ENCODE measurements at regions not wholly inside any gene's neighbourhood (a gene's known extent, or its start where the extent isn't known, plus 50 kb on each side); places are given as distances from the start of the nearest gene placed in this dataset.

DNA sequence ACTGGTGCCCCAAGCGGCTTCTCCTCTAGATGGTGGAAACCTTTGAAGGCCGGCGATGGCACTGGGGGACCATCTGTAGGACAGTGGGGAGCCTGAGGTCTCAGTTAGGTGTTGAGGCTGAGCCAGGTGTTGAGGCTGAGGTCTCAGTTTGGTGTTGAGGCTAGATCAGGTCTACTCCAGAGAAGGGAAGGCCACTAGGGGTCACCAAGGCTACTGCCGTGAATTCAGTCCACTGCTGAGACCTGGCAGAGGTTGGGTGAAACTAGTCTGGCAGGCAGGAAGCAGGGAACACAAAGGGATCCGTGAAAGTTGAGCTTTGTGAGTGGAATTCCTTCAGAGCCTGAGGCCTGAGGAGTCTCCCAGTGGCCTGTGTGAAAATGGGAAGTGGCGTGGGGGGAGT is 123.8 kb upstream of the FGF3 start:
- ChIA-PET POLR2A (ENCODE audit: partially characterized antibody) (no interaction called here), CTCF (ENCODE audit: partially characterized antibody) (interaction anchor here (0.6 to 4.5 kb wide), 17 partner anchors 7 to 261 kb away, joined by 3 to 25 read pairs (median 3); no protein-coding TSS in a partner anchor)
- 0 out of 2 replicates have a peak overlapping the region, but pooled peaks have one; percentile 39 for H2BK12ac ChIP-seq (ENCODE audit: low read depth, low read length)
- H2BK120ac ChIP-seq (replicated peaks; ENCODE audit: low read depth, low read length): no peak overlapping the region
- no peak overlapping the region for H3K14ac ChIP-seq (ENCODE audit: insufficient read length)
- H3K9me3 ChIP-seq (ENCODE audit: insufficient read depth in 2 of 2, low read depth in 1 of 2, low read length in 1 of 2): no peaks in the 10 kb centered on the region
- H4K20me1 ChIP-seq (replicated peaks in 1 of 2; ENCODE audit: control insufficient read depth in 1 of 2, insufficient read depth in 2 of 2, low read length in 2 of 2): no peaks in the 10 kb centered on the region
- H3K23me2 ChIP-seq (ENCODE audit: low read depth, low read length): peaks cover 6% of the 10 kb centered on the region; the same call in 1 of the 2 replicates
- no peak overlapping the region for H2AFZ ChIP-seq (ENCODE audit: low read length)
- H2BK15ac ChIP-seq (ENCODE audit: low read length): no peak overlapping the region; the same call in 1 of the 2 replicates
- no peak overlapping the region for H3K4ac ChIP-seq (replicated peaks; ENCODE audit: insufficient read length, low read depth, low read length)
- H3K4me1 ChIP-seq (replicated peaks in 1 of 4; ENCODE audit: control insufficient read depth in 3 of 4, insufficient read depth in 4 of 4, low read length in 3 of 4): peaks cover 0 to 4% (median 3%) of the 10 kb centered on the region in 4 experiments; a peak in 3 of 7 replicates
- no peak overlapping the region for H3K4me2 ChIP-seq (ENCODE audit: insufficient read depth in 1 of 2, low read depth in 2 of 2, low read length in 2 of 2)
- H3K56ac ChIP-seq (replicated peaks; ENCODE audit: insufficient read length, low read depth, low read length): no peak overlapping the region
- no peak overlapping the region for H2AK5ac ChIP-seq (ENCODE audit: low read depth, low read length)
- H3K9ac ChIP-seq (replicated peaks in 1 of 4; ENCODE audit: extremely low read depth in 1 of 4, low read depth in 3 of 4, low read length in 3 of 4): no peak overlapping the region
- WGBS, 2 experiments (ENCODE audit: extremely low coverage in 1 of 2, insufficient coverage in 1 of 2, insufficient read length in 1 of 2, insufficient replicate concordance in 2 of 2, low coverage in 1 of 2, low lambda C conversion rate in 2 of 2, missing lambda C conversion rate in 1 of 2): 90% methylated on average over 6 of the region's 6 CpGs; no CpG with 5 or more reads in 1 of the 2 experiments
- DNase-seq (ENCODE audit: low read depth in 1 of 2, low spot score in 2 of 2) (no peak), FAIRE-seq (no peak)
- H4K8ac ChIP-seq (ENCODE audit: extremely low read depth, insufficient read depth, low read length): no peak overlapping the region
- H3K36me3 ChIP-seq (ENCODE audit: control insufficient read depth in 2 of 4, insufficient read depth in 4 of 4, low read length in 3 of 4): no peaks in the 10 kb centered on the region
- H3K4me3 ChIP-seq (ENCODE audit: extremely low read depth in 1 of 4, insufficient read depth in 2 of 4, low read depth in 3 of 4, low read length in 4 of 4): no peak overlapping the region
- peak; percentile 52 to 67 for TF ChIP-seq RAD21 (IDR thresholded peaks at IDR 0.05 in 1 of 2, conservative IDR thresholded peaks at IDR 0.05 in 1 of 2; ENCODE audit: low read depth in 2 of 2, low read length in 2 of 2)
- no peak for TF ChIP-seq POU5F1 (IDR thresholded peaks at IDR 0.05; ENCODE audit: low read depth, low read length)
- no peak for TF ChIP-seq GABPA (IDR thresholded peaks at IDR 0.05; ENCODE audit: borderline replicate concordance, insufficient read depth, low read length)
- no peak for TF ChIP-seq MAX (IDR thresholded peaks at IDR 0.05)
- TF ChIP-seq BACH1 (IDR thresholded peaks at IDR 0.05; ENCODE audit: low read length): 0 out of 2 replicates have a peak, but pooled peaks have one; percentile 13
- TF ChIP-seq CTCF (IDR thresholded peaks at IDR 0.05; ENCODE audit: control extremely low read depth in 1 of 3, insufficient read depth in 1 of 3, low read depth in 1 of 3, low read length in 3 of 3): peak; percentile 33 to 56 (median 46)
- TF ChIP-seq CEBPB (IDR thresholded peaks at IDR 0.05; ENCODE audit: low read depth, low read length): no peak
- H3K27ac ChIP-seq (ENCODE audit: low read depth, low read length): no peak overlapping the region
- H2BK5ac ChIP-seq (ENCODE audit: low read depth, low read length): no peak overlapping the region
- H3K23ac ChIP-seq (ENCODE audit: insufficient read length): no peak overlapping the region
- H4K91ac ChIP-seq (replicated peaks; ENCODE audit: insufficient read length, low read length): no peak overlapping the region
- H2BK20ac ChIP-seq (ENCODE audit: low read length): no peak overlapping the region; the same call in 1 of the 2 replicates
- 0 out of 2 replicates have a peak overlapping the region, but pooled peaks have one; percentile 15 for H3K18ac ChIP-seq (ENCODE audit: extremely low read depth, low read length)
- no peaks in the 10 kb centered on the region; a peak in 1 of 7 replicates for H3K27me3 ChIP-seq (replicated peaks in 1 of 4; ENCODE audit: control insufficient read depth in 3 of 4, extremely low read depth in 1 of 4, insufficient read depth in 3 of 4, low read length in 3 of 4)
- peaks cover 1% of the 10 kb centered on the region; the same call in 1 of the 2 replicates for H3K79me1 ChIP-seq (ENCODE audit: low read depth, low read length)
- H3K79me2 ChIP-seq (ENCODE audit: control insufficient read depth in 1 of 2, insufficient read depth in 2 of 2, low read length in 2 of 2): no peaks in the 10 kb centered on the region
- no peak overlapping the region for H4K5ac ChIP-seq (ENCODE audit: insufficient read length, low read depth, low read length)
